ENCODE measurements at regions not wholly inside any gene's neighbourhood (a gene's known extent, or its start where the extent isn't known, plus 50 kb on each side); places are given as distances from the start of the nearest gene placed in this dataset.

GRCh38 chr9:113787871-113788270 lies 88.2 kb upstream of the ZNF618 start:
- H3K4me3 ChIP-seq (ENCODE audit: control insufficient read depth, low read depth, low read length), result no peak overlapping the region
- no peak for DNase-seq (ENCODE audit: low read depth)
- no peak for TF ChIP-seq CTCF (conservative IDR thresholded peaks at IDR 0.05; ENCODE audit: control insufficient read depth, insufficient read depth, low read depth, low read length)

- no peak for DNase-seq (ENCODE audit: low read depth)
- H3K4me3 ChIP-seq (ENCODE audit: control insufficient read depth, low read depth, low read length), result no peak overlapping the region
- no peak for TF ChIP-seq CTCF (conservative IDR thresholded peaks at IDR 0.05; ENCODE audit: control insufficient read depth, insufficient read depth, low read depth, low read length)
Observed at GRCh38 chr9:113788616-113789330, 87.3 kb upstream of the ZNF618 start.

GRCh38 chr9:113790093-113790492 lies 86.0 kb upstream of the ZNF618 start:
- no peak overlapping the region for H3K4me3 ChIP-seq (ENCODE audit: control insufficient read depth, low read depth, low read length)
- no peak for TF ChIP-seq CTCF (conservative IDR thresholded peaks at IDR 0.05; ENCODE audit: control insufficient read depth, insufficient read depth, low read depth, low read length)

DNA sequence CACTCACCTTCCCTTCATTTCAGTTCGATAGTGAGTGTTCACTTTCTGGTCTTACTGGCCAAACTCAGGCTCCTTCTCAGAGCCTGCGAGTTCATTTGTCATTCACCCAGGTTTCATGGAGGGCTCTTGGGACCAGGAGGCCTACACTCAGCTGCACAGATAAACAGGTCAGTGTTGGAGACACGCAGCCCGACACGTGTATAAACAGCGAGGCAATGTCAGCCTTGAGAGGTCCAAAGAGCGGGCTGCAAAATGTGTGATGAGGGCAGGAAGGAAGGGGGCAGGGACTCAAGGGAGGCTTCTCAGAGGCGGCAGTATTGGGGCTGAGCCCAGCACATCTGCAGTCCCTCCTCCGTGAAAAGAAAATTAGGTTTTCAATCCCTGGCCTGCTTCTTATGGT lies 82.6 kb upstream of the ZNF618 start:
- TF ChIP-seq CTCF (conservative IDR thresholded peaks at IDR 0.05; ENCODE audit: control insufficient read depth, insufficient read depth, low read depth, low read length), result no peak
- no peak for DNase-seq (ENCODE audit: low read depth)
- H3K4me3 ChIP-seq (ENCODE audit: control insufficient read depth, low read depth, low read length), result no peak overlapping the region

More at GRCh38 chr9:113790093-113790492, 86.0 kb upstream of the ZNF618 start:
- no peak for DNase-seq (ENCODE audit: low read depth)

- H3K4me3 ChIP-seq (ENCODE audit: control insufficient read depth, low read depth, low read length), result no peak overlapping the region
- no peak for TF ChIP-seq CTCF (conservative IDR thresholded peaks at IDR 0.05; ENCODE audit: control insufficient read depth, insufficient read depth, low read depth, low read length)
- DNase-seq (ENCODE audit: low read depth), result no peak
Observed at GRCh38 chr9:113794721-113795120, 81.4 kb upstream of the ZNF618 start.

- no peak for DNase-seq (ENCODE audit: low read depth)
- no peak overlapping the region for H3K4me3 ChIP-seq (ENCODE audit: control insufficient read depth, low read depth, low read length)
- no peak for TF ChIP-seq CTCF (conservative IDR thresholded peaks at IDR 0.05; ENCODE audit: control insufficient read depth, insufficient read depth, low read depth, low read length)
Observed at GRCh38 chr9:113795811-113796392, 80.2 kb upstream of the ZNF618 start.
